T follicular helper cell (primary cell): ENCODE measurements at regions not wholly inside any gene's neighbourhood (a gene's known extent, or its start where the extent isn't known, plus 50 kb on each side); places are given as distances from the start of the nearest gene placed in this dataset.

Experiments used
- DNase-seq: peaks from one replicate; pipeline ENCODE4 v3.0.0-alpha.2; 2020; ENCODE audit warnings: low read depth

DNA sequence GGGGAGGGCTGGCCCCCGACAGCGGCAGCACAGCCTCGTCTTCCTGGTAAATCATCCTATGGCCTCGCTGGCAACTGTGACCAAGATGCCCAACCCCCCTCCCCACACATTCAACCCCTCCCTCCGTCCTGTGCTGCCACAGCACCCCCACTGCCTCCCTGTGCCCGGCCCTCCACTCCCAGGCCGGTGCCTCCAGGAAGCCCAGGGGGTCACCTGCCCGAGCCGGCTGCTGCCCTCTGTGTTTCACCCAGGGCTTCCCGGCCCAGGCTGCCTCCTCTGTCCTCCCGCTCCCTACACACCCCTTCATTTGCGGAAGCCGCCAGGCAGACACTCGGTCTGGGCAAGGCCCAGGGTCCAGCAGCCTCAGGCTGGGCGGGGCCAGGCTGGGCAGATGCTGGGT lies 188.6 kb downstream of the RBFOX3 start:
- no peak for DNase-seq

DNA sequence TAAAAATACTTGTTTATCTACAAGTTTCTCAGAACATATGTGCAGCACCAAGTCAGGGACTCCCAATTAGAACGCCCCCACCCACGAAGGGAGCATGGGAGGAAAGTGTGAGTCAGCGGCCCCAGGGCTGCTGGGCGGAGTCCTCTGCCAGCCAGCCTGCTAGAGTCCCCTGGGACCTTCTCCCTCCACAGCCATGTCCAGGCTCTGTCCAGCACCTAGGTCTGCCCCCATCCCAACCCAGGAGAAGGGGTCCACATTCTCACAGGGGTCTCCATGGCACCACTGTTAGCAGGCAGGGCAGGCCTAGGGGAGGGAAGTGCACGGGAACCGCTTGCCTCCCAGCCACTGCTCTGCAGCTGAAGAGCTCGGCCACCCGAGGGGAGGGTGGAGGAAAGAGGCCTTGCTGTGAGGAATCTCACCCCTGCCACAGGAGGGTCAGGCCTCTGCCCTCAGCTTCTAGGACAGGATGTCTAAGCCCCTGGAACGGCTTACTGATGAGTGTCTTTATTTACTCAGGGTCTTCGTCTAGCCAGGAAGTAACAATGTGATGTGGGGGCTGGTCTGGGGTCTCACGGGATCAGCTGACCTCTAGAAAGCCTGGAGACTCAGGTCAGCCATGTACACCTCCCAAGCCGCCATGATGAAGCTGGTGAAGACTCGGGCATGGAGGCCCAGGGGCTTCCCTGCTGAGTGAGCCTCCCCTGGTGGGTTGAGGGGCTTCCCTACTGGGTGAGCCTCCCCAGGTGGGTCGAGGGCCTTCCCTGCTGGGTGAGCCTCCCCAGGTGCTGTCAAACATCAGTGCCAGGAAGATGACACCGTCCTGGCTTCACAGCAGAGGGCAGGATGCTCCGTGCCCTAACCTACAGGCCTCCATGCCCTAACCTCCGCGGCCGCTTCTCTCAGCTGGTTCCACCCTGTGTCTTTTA lies 190.3 kb downstream of the RBFOX3 start:
- no peak for DNase-seq

DNA sequence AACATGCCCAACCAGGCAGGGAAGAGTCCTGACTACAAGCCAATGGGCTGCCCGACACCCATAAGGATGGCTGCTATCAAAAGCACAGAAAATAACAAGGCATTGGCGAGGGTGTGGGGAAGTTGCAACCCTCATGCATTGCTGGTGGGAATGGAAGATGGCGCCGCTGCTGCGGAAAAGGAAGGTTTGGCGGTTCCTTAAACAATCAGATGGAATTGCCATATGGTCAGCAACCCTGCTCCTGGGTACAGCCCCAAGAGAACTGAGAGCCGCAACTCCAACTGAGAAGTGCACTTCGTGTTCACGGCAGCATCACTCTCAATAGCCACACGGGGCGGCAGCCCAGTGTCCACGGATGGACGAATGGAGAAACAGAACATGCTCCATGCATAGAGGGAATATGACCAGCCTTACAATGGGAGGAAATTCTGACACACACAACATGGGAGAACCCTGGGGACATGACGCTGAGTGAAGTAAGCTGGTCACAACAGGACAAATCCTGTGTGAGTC lies 193.3 kb downstream of the RBFOX3 start:
- no peak for DNase-seq

DNA sequence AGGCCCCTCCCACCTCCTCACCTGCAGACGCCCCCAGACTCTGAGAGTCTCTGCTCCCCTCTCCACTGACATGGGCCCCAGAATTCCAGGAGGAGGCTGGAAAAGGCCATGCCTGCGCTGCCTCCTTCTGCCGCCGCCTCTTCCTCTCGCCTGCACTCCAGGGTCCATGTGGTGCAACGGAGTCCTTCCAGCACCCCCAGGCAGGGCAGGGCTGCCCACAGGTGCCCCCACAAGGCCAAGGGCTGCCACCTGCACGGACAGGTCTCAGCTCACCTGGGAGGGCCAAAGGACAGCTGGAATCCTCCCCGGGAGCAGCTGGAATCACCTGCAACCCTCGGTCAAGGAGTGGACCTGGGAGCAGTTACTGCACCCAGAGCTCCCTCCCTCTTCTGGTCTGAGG lies 194.9 kb downstream of the RBFOX3 start:
- DNase-seq, result no peak

DNA sequence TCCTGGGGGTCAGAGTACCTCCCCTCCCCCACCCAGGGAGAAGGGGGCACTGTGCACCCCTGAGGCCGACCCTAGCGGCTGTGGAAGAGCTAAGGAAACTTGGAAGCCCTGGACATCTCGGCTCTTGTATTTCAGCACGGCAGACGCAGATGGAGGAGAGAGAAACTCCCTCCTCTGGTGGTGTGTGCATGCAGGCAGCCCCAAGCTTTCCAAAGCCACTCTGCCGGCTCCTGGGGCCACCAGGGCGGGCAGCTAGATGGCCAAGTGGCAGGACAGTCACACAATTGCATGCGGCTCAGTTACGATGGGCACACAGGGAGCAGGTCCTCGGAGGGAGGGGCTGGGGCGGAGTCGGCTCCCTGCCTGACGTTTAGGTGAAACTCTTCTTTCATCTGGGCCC lies 195.5 kb downstream of the RBFOX3 start:
- no peak for DNase-seq

DNA sequence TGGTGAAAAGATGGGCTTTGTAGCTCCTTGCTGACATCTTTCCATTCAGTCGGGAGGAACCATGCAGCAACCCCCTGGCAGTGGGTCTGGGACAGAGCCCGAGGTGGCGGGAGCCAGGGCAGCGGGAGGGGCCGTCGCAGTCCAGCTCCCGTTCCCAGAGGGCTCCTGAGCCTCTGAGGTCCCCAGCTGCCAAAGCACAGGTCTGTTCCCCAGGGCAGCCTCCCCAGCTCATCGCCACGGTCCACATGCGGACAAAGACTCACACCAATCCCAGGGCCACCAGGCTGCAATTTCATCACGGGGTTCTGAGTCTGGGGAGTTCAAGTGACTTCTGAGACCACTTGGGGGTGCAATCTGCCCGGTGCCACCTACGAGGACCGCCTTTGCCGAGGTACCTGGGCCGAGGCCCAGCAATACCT lies 196.0 kb downstream of the RBFOX3 start:
- no peak for DNase-seq

DNA sequence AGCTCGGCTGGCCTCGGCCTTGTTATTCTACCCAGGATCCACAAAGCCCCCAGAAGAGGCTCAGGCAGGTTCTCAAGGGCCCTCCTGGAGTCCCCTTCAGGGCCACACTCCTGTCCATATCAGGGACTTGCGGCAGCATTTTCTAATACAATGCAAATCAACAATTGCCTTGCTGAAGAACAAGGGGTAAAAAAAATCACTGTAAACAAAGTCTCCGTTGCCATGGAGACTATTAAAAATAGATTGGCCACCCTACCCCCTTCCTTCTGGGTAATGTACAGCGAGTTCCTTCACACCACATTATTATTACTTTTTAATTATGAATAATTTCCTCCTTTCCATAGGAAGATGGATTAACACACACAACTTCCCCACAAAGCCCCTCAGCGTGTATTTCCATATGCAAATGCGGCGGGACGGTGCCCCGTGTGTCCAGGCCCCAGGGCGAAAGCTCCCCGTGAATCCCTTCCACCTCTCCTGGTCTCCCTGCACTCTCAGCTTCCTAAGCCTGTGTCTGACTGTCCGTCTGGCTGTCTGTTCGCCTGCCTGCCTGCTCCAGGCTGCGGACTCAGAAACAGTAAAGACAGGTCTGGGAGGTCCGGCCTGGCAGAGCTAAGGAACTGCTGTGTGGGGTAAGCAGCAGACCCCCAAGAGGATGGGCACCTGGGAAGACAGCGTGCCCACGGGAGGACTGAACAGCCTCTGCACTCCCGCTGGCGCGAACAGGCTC lies 196.6 kb downstream of the RBFOX3 start:
- no peak for DNase-seq

DNA sequence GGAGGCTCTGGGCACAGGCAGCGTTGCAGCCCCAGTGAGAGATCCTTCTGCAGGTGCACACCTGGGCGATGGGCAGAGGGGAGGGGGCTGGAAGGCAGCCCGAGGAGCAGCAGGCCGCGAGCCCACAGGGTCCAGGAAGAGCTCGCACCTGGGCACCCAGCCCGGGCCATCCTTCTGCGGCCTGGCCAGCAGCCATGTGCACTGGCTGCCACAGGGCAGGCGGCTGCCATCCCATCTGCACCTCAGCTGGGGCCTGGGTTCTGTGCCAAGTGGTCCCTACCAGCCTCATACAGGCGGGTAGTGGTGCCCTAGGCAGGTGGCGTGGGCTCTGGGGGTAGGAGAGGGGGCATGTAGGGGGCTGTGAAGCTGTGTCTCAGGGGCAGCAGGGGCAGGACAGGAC lies 197.2 kb downstream of the RBFOX3 start:
- no peak for DNase-seq

DNA sequence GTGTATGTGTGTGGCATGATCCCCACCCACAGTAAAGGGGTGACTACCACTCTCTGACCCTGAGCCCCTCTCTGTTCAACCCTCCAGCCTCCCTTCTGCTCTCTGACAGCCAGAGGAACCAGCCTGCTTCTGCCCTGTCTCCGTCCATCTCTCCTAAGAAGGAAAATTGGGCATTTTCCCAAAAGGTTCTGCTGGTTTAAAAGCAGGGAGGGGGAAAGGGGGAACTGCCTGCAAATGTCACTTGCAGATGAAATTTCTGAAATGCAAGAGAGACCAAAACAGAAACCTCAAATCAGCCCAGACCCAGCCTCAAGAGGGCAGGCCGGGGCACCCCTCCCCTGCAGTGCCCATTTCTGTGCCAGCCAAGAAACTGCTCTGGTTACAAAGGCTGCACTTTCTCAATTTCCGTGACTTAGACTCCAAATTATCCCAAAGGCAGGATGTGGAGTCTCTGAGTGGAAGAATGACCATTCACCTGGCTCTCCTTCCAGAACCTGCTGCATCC lies 197.9 kb downstream of the RBFOX3 start:
- no peak for DNase-seq

DNA sequence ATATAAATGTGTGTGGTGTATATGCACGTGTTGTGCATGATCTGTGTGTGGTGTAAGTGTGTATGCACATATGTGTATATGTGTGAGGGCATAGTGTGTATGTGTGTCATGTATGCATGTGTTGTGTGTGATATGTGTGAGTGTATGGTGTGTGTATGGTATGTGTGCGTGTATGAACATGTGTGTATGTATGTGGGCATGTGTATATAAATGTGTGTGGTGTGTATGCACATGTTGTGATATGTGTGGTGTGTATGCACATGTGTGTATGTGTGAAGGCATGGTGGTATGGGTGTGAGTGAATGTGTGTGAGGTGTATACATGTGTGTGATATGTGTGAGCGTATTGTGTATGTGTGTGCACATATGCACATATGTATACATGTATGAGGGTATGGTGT lies 198.7 kb downstream of the RBFOX3 start:
- DNase-seq, result no peak

DNA sequence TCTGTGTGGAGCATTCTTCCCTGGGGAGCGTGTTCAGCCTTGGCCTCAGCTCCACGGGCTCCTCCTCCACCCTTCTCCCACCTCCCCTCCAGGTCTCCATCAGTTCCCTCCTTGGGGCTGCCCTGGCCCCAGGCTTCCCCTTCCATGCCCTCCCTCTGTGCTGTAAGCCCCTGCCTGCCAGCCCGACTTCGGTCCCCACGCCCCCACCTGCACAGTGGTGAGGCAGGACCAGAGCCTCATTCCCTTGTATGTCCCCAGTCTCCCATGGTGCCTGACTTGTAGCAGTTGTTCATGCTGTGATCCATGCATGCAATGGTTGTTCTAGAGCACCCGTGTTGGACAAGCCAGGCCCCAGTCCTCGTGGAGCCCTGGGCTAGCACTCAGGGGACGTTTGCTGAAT lies 199.4 kb downstream of the RBFOX3 start:
- DNase-seq, result no peak

DNA sequence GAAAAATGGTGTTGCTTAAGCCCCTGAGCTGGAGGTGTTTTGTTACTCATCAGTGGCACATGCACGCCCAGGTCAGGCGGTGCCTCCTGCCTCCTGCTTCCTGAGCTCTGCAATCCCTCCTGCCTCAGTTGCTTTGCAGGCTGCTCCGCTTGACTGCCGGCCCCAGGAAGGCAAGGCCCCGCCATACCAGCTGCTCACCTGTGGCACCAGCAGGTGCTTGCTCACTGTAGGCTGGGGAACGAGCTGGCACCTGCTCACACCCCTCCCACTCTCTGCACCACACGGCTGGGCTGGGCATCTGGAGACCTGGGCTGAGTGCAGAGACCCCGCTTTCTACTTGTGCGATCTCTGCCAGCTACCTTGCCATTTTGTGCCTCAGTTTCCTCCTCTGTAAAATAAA lies 200.2 kb downstream of the RBFOX3 start:
- DNase-seq, result no peak

DNA sequence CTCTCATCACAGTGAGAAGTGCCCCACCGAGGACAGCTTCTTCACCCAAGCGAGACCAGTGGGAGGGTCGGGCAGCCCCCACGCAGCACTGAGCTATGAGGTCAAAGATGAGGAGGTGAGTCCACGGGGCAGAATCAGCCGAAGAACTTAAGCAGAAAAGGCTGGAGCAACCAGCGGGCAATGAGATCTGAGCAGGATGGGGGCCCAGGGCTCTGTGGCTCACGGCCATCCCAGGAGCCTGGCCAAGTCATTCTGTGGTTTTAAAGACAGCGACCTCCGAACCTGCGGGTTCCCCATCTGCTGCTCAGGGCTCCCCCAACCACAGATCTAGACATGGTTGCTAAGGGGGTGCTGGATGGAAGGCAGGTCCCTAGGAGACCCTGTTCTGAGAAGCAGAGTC lies 202.6 kb downstream of the RBFOX3 start:
- DNase-seq, result no peak

DNA sequence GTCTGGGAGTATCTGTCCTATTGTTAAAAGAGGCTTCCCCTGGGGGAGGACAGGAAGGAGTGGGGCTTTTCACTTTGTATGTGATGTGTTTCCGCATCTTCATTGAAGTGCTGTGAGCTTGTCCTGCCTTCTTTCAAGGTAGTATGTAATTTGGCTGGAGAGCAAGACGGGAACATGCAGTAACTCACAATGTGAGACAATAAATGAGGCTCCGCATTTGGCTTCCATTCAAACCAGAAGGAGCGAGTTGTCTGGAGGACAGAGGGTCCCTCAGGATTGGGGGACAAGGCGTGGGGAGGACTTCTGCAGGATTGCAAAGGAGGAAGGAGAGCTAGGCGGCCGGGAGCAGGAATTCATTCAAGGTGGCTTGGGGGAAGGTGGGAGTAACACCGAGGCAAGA lies 203.5 kb downstream of the RBFOX3 start:
- DNase-seq, result no peak

DNA sequence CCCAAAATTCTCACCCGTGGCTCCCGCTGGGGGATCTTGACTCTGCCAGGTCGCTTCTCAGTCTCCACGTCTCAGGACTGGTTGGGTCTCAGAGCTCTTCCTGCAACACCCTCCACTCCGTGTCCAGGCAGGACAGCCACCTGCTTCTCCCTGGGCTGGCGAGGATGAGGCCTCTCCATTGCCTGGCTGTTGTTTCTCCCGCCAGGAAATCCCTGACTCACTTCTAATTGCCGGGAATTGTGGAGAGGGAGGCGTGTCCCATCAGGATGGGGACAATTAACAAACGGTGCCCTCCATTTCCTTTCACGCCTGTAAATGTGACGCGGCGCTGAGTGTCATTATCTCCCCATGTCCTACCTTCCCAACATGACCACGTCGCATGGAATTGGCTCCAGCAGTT lies 204.5 kb downstream of the RBFOX3 start:
- DNase-seq, result no peak

DNA sequence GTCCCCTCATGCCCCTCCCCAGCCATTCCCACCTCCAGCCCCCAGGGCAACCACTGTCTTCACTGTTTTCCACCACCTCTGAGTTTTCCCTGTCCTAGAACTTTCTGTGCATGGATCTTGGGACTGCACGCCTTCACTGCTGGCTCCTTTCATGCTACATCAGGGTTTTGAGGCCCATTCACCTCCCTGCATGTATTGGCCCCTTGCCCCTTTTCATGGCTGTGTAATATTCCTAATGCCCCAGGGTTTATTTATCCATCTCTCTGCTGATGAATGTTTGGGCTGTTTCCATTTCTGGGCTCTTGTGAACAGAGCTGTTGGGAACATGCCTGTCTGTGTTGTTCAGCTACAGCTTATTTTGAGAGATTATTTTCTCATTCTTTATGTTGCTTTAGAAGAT lies 205.0 kb downstream of the RBFOX3 start:
- DNase-seq, result no peak

DNA sequence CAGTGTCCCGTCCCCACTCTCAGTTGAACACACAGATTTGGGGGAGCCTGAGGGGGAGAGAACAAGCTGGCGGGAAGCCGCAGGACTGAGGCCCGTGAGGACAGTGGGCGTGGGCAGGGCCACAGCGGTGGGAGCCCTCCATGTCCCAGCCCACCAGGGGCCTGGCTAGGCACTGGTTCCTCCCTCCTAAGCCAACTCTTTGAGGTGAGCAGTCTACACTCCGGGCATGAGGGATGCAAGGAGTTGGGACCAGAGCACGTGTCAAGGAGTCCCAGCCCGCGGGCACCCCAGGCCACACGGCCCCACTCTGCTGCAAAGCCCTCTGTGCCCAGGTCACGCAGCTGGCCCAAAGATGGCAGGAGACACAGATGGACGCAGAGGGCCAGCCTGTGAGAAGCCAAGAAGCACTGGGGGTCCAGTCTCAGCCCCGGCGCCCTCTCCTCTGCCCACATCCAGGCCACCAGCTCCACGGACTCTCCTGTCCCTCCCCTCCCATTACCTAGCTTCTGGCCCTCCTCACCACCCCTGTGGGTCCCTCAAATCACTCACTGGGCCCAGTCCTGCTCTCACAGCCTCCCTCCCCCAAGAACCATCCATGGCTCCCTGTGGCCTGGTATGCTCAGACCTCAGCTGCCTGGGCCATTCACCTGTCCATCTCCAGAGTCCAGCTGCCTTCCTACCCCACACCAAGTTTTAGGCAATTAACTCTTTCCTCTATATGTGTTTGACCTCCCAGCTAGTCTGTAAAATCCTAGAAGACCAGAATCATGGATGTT lies 206.5 kb downstream of the RBFOX3 start:
- DNase-seq, result no peak

DNA sequence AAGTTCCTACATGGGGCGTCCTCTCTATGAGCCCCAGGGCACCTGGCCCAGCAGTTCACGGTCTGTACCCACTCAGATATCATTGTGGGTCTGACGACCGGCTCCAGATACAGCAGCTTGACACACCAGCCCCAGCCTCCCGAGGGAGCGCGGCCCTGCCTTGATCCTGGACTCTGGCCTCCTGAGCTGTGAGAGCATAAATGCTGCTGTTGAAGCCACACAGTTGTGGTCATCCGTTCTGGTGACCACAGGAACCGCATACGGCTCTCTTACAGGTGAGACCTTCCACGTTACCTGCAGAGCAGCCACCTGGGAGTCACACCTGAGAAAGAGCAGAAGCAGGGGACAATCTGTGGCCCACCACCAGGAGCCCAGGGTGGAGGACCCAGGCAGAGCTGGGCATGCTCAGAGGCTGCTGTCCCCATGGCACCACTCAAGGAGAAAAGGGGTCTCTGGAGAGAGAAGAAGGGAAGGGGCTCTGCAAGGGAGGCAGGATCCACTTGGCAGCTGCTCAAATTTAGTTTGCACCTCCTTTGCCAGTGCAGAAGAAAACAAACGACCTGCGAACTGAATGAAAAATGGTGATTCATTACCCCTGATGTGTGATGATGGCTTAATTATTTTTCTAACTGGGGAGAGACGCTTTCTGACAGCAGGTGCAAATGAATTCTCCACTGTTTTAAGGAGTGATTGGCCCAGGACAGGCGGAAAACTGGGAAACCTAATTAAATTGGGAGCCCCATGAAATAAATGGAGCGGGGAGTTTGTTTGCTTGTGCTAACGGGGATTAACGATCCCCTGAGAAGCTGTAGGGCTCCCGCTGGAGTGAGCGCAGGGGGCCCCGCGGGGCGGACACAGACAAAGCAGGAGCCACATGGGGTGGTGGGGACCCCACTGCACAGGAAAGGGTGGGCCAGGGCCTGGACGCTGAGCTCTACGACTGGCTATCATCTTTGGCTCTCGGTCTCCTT lies 208.9 kb downstream of the RBFOX3 start:
- no peak for DNase-seq

DNA sequence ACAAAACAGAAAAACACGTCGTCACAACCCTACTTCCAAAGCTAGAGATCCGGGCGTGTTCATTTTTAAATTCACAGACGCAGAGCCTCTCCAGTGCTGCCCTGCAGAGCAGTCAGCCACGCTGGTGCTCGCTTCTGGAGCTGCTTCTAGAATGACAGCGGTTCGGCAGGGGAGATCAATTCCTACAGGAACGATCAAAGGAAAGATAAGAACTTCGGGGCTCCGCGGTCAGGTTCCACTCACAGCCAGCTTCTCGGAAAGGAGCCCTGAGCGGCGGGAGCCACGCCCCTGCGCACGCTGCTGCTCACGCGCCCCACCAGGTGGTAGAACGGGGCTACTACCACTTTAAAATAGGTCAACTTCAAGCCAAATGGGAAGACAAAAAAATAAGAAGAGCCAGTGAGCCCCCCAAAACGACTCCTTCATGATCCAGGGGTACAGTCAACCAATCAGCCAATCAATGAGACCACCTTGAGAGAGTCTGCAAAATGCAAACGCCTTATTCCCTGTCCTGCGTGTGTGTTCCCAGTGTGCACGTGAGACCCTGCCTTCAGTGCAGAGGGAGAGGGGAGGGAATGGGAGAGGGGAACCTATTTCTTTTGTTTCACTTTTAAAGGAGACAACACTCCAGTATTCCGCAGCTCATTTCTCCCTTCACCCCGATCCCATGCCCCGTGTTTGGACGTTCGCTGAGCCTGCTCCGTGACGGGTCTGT lies 209.7 kb downstream of the RBFOX3 start:
- peak; percentile 52 for DNase-seq

DNA sequence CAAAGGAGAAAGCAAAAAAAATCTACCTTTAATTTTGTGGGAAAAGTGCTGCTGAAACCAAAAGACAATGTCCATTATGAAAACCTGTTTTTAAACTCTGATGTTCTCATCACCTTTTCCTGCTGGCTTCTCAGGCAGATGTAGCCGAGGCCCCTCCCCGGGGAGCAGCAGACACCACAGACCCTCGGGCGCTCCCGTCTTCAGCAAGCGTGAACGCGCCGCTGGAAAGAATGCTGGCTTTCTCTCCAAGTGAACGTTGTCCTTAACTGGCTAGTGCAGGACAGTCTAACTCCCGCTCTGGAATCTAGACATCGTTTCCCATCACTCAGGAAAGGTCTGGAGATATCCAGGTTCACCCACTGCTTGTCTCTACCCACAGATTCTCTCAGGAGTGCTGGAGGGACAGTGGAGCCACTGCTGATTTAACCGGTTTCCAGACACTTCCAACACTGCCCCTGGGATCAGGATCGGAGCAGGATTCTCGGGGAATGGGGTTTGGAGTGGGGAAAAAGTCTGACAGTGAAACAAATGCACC lies 211.2 kb downstream of the RBFOX3 start:
- DNase-seq, result no peak
